ENCODE measurements at regions not wholly inside any gene's neighbourhood (a gene's known extent, or its start where the extent isn't known, plus 50 kb on each side); places are given as distances from the start of the nearest gene placed in this dataset.

DNA sequence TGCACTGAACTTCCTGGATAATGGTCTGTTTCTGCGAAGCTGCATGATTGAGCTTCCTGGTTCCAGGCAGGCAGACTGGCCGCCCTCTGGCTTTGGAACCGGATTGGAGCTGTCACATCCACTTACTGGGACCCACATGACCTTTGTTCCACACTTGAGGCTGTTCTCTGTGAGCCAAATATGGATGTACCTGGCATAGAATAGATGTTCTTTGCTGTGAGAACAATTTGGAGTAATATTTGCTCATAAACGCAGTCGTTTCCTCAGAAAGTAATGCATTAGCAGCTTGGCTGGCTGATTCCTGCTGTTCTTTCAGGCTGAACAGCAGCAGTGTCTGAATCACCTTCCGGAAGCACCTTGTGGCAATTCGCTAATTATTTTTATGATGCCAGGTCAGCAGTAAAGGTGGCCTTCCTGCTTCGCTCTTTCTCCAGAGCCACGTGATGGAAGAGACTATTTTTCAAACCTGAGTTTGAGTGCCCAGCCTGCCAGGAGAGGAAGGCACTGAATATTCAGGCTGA is 78.1 kb upstream of the BOD1L1 start:
- DNase-seq (ENCODE audit: low read depth, low spot score) = no peak
- Histone ChIP-seq H3K27me3 (ENCODE audit: control insufficient read depth, insufficient read depth, low read length) (no peaks in the 10 kb centered on the region), H3K4me3 (ENCODE audit: low read length) (no peak overlapping the region), H3K27ac (ENCODE audit: low read length) (no peak overlapping the region), H3K4me1 (ENCODE audit: control insufficient read depth, insufficient read depth, low read length) (no peaks in the 10 kb centered on the region), H3K36me3 (ENCODE audit: control insufficient read depth, insufficient read depth, low read length) (no peaks in the 10 kb centered on the region), H3K9me3 (ENCODE audit: control insufficient read depth, insufficient read depth, low read length) (no peaks in the 10 kb centered on the region)
- no CpG with 5 or more reads among the region's 9 CpGs for WGBS (ENCODE audit: insufficient coverage, insufficient read length)

GRCh38 chr4:13706120-13706519 is 78.6 kb upstream of the BOD1L1 start:
- no peaks in the 10 kb centered on the region for H3K4me1 ChIP-seq (ENCODE audit: control insufficient read depth, insufficient read depth, low read length)
- H3K27ac ChIP-seq (ENCODE audit: low read length) = no peak overlapping the region
- no peaks in the 10 kb centered on the region for H3K36me3 ChIP-seq (ENCODE audit: control insufficient read depth, insufficient read depth, low read length)
- DNase-seq (ENCODE audit: low read depth, low spot score) = no peak
- no peaks in the 10 kb centered on the region for H3K27me3 ChIP-seq (ENCODE audit: control insufficient read depth, insufficient read depth, low read length)
- no peak overlapping the region for H3K4me3 ChIP-seq (ENCODE audit: low read length)
- H3K9me3 ChIP-seq (ENCODE audit: control insufficient read depth, insufficient read depth, low read length) = no peaks in the 10 kb centered on the region

GRCh38 chr4:13706716-13707115 is 79.2 kb upstream of the BOD1L1 start:
- Histone ChIP-seq H3K27ac (ENCODE audit: low read length) (no peak overlapping the region), H3K9me3 (ENCODE audit: control insufficient read depth, insufficient read depth, low read length) (no peaks in the 10 kb centered on the region), H3K36me3 (ENCODE audit: control insufficient read depth, insufficient read depth, low read length) (no peaks in the 10 kb centered on the region), H3K4me3 (ENCODE audit: low read length) (no peak overlapping the region), H3K4me1 (ENCODE audit: control insufficient read depth, insufficient read depth, low read length) (no peaks in the 10 kb centered on the region), H3K27me3 (ENCODE audit: control insufficient read depth, insufficient read depth, low read length) (no peaks in the 10 kb centered on the region)
- no CpG with 5 or more reads among the region's 3 CpGs for WGBS (ENCODE audit: insufficient coverage, insufficient read length)
- DNase-seq (ENCODE audit: low read depth, low spot score) = no peak

GRCh38 chr4:13710246-13710885 is 82.8 kb upstream of the BOD1L1 start:
- Histone ChIP-seq H3K9me3 (ENCODE audit: control insufficient read depth, insufficient read depth, low read length) (no peaks in the 10 kb centered on the region), H3K27ac (ENCODE audit: low read length) (no peak overlapping the region), H3K27me3 (ENCODE audit: control insufficient read depth, insufficient read depth, low read length) (no peaks in the 10 kb centered on the region), H3K36me3 (ENCODE audit: control insufficient read depth, insufficient read depth, low read length) (no peaks in the 10 kb centered on the region), H3K4me3 (ENCODE audit: low read length) (no peak overlapping the region), H3K4me1 (ENCODE audit: control insufficient read depth, insufficient read depth, low read length) (no peaks in the 10 kb centered on the region)
- WGBS (ENCODE audit: insufficient coverage, insufficient read length) = no CpG with 5 or more reads among the region's 8 CpGs
- DNase-seq (ENCODE audit: low read depth, low spot score) = no peak

DNA sequence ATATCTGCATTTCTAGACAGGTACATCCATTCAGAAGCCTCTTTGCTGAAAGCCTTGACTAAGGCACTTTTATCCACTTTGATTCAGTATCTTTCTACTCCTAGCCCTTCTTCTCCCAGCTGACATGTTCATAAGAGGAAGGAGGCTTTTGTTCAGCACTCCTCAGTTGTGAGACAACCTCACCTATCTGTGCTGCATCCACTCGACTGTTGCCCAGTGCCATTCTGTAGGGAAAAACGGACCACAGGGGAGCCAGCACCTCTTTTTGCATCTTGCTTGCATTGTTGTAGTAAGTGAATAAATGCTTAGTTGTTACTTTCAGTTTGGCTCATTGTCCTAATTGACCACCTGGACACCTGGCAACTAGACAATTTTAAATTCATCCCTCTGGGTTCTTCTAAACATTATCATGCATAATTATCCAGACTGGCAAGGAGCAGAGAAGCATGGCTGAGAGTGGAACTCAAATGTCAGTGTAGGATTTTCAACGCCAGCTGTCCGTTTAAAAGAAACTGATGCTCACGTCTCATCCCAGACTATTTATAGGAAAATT is 83.8 kb upstream of the BOD1L1 start:
- no peak for DNase-seq (ENCODE audit: low read depth, low spot score)
- no peak overlapping the region for H3K27ac ChIP-seq (ENCODE audit: low read length)
- H3K27me3 ChIP-seq (ENCODE audit: control insufficient read depth, insufficient read depth, low read length) = no peaks in the 10 kb centered on the region
- no CpG with 5 or more reads among the region's 5 CpGs for WGBS (ENCODE audit: insufficient coverage, insufficient read length)
- no peaks in the 10 kb centered on the region for H3K9me3 ChIP-seq (ENCODE audit: control insufficient read depth, insufficient read depth, low read length)
- no peaks in the 10 kb centered on the region for H3K36me3 ChIP-seq (ENCODE audit: control insufficient read depth, insufficient read depth, low read length)
- no peaks in the 10 kb centered on the region for H3K4me1 ChIP-seq (ENCODE audit: control insufficient read depth, insufficient read depth, low read length)
- no peak overlapping the region for H3K4me3 ChIP-seq (ENCODE audit: low read length)

DNA sequence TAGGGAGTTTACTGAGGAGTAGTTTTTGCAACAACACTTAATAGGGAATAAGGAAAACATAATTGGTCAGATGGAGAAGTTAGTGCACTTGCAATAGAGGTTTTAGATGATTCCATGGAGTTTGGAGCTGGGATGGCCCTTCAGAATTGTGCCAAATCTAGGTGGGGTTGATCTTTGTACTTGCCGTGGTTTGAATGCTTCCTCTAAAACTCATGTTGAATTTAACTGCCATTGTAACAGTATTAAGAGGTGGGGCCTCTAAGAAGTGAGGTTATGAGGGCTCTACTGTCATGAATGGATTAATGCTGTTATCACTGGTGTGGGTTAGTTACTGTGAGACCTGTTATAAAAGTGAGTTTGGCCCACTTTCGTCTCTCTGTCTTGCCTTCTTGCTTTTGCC is 94.4 kb upstream of the BOD1L1 start:
- Histone ChIP-seq H3K36me3 (ENCODE audit: control insufficient read depth, insufficient read depth, low read length) (no peaks in the 10 kb centered on the region), H3K27me3 (ENCODE audit: control insufficient read depth, insufficient read depth, low read length) (no peaks in the 10 kb centered on the region), H3K4me3 (ENCODE audit: low read length) (no peak overlapping the region), H3K9me3 (ENCODE audit: control insufficient read depth, insufficient read depth, low read length) (no peaks in the 10 kb centered on the region), H3K4me1 (ENCODE audit: control insufficient read depth, insufficient read depth, low read length) (no peaks in the 10 kb centered on the region), H3K27ac (ENCODE audit: low read length) (no peak overlapping the region)
- WGBS (ENCODE audit: insufficient coverage, insufficient read length) = no CpG with 5 or more reads among the region's 2 CpGs
- DNase-seq (ENCODE audit: low read depth, low spot score) = no peak

GRCh38 chr4:13722649-13723048 is 95.1 kb upstream of the BOD1L1 start:
- no peak overlapping the region for H3K27ac ChIP-seq (ENCODE audit: low read length)
- no peaks in the 10 kb centered on the region for H3K9me3 ChIP-seq (ENCODE audit: control insufficient read depth, insufficient read depth, low read length)
- WGBS (ENCODE audit: insufficient coverage, insufficient read length) = no CpG with 5 or more reads among the region's 1 CpG
- H3K27me3 ChIP-seq (ENCODE audit: control insufficient read depth, insufficient read depth, low read length) = no peaks in the 10 kb centered on the region
- H3K4me3 ChIP-seq (ENCODE audit: low read length) = no peak overlapping the region
- DNase-seq (ENCODE audit: low read depth, low spot score) = no peak
- no peaks in the 10 kb centered on the region for H3K36me3 ChIP-seq (ENCODE audit: control insufficient read depth, insufficient read depth, low read length)
- H3K4me1 ChIP-seq (ENCODE audit: control insufficient read depth, insufficient read depth, low read length) = no peaks in the 10 kb centered on the region

- no peak for DNase-seq (ENCODE audit: low read depth, low spot score)
- no peak overlapping the region for H3K4me3 ChIP-seq (ENCODE audit: low read length)
- WGBS (ENCODE audit: insufficient coverage, insufficient read length) = no CpG with 5 or more reads among the region's 6 CpGs
- no peaks in the 10 kb centered on the region for H3K36me3 ChIP-seq (ENCODE audit: control insufficient read depth, insufficient read depth, low read length)
- H3K27ac ChIP-seq (ENCODE audit: low read length) = no peak overlapping the region
- H3K4me1 ChIP-seq (ENCODE audit: control insufficient read depth, insufficient read depth, low read length) = no peaks in the 10 kb centered on the region
- H3K9me3 ChIP-seq (ENCODE audit: control insufficient read depth, insufficient read depth, low read length) = no peaks in the 10 kb centered on the region
- no peaks in the 10 kb centered on the region for H3K27me3 ChIP-seq (ENCODE audit: control insufficient read depth, insufficient read depth, low read length)
These were observed 101.2 kb upstream of the BOD1L1 start for GRCh38 chr4:13728761-13729160.

- H3K27ac ChIP-seq (ENCODE audit: low read length) = no peak overlapping the region
- no CpG with 5 or more reads among the region's 1 CpG for WGBS (ENCODE audit: insufficient coverage, insufficient read length)
- no peak overlapping the region for H3K4me3 ChIP-seq (ENCODE audit: low read length)
- DNase-seq (ENCODE audit: low read depth, low spot score) = no peak
- H3K4me1 ChIP-seq (ENCODE audit: control insufficient read depth, insufficient read depth, low read length) = no peaks in the 10 kb centered on the region
- H3K27me3 ChIP-seq (ENCODE audit: control insufficient read depth, insufficient read depth, low read length) = no peaks in the 10 kb centered on the region
- H3K36me3 ChIP-seq (ENCODE audit: control insufficient read depth, insufficient read depth, low read length) = no peaks in the 10 kb centered on the region
- H3K9me3 ChIP-seq (ENCODE audit: control insufficient read depth, insufficient read depth, low read length) = no peaks in the 10 kb centered on the region
These were observed 103.5 kb upstream of the BOD1L1 start for GRCh38 chr4:13731019-13731418.

DNA sequence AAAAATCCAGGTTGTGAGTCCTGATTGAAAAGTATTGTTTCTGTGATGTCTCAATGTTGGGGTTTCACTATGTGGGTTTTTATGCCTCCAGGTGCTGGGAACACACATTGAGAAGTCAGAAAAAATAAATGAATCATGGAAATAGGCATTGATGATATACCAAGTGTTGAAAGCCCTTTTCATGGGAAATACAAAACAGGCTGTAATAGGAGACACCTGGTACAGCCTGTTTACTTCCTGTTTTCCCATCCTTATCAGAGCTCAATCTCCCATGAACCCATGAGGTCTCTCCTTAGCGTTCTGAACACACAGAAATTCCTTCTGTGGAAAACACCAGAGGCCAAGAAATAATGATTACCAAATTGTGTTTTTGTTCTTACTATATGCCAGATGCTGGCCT is 106.3 kb upstream of the BOD1L1 start:
- no peaks in the 10 kb centered on the region for H3K4me1 ChIP-seq (ENCODE audit: control insufficient read depth, insufficient read depth, low read length)

GRCh38 chr4:13750594-13750993 is 123.1 kb upstream of the BOD1L1 start:
- H3K4me3 ChIP-seq (ENCODE audit: low read length) = no peak overlapping the region
- WGBS (ENCODE audit: insufficient coverage, insufficient read length) = no CpG with 5 or more reads among the region's 2 CpGs
- no peaks in the 10 kb centered on the region for H3K9me3 ChIP-seq (ENCODE audit: control insufficient read depth, insufficient read depth, low read length)
- H3K27ac ChIP-seq (ENCODE audit: low read length) = no peak overlapping the region
- H3K4me1 ChIP-seq (ENCODE audit: control insufficient read depth, insufficient read depth, low read length) = no peaks in the 10 kb centered on the region
- DNase-seq (ENCODE audit: low read depth, low spot score) = no peak
- no peaks in the 10 kb centered on the region for H3K27me3 ChIP-seq (ENCODE audit: control insufficient read depth, insufficient read depth, low read length)
- no peaks in the 10 kb centered on the region for H3K36me3 ChIP-seq (ENCODE audit: control insufficient read depth, insufficient read depth, low read length)

More for the DNA sequence above, 106.3 kb upstream of the BOD1L1 start:
- H3K4me3 ChIP-seq (ENCODE audit: low read length) = no peak overlapping the region
- no peaks in the 10 kb centered on the region for H3K36me3 ChIP-seq (ENCODE audit: control insufficient read depth, insufficient read depth, low read length)
- WGBS (ENCODE audit: insufficient coverage, insufficient read length) = no CpG with 5 or more reads among the region's 1 CpG
- no peaks in the 10 kb centered on the region for H3K9me3 ChIP-seq (ENCODE audit: control insufficient read depth, insufficient read depth, low read length)
- no peak for DNase-seq (ENCODE audit: low read depth, low spot score)
- H3K27me3 ChIP-seq (ENCODE audit: control insufficient read depth, insufficient read depth, low read length) = no peaks in the 10 kb centered on the region
- no peak overlapping the region for H3K27ac ChIP-seq (ENCODE audit: low read length)

Measured in iPS DF 6.9 (cell line).